Stimulated activated CD4-positive, alpha-beta T cell treated with anti-CD3 and anti-CD28 coated beads, Interleukin-1b, Interleukin-23, amount 100 ng/mL, for 4 hours (primary cell): ENCODE measurements at regions not wholly inside any gene's neighbourhood (a gene's known extent, or its start where the extent isn't known, plus 50 kb on each side); places are given as distances from the start of the nearest gene placed in this dataset.
"Not testable (repeated sequence)": the region's sequence is repeated elsewhere in the genome, so short reads cannot be mapped to it uniquely, and the experiment has no call there.

Experiments used
- DNase-seq, 2 donors: peaks; one replicate each; pipeline ENCODE4 v3.0.0-alpha.2; 2020; ENCODE audit warnings: low read depth in 2 of 2

GRCh38 chr21:27390384-27390783 is 423.5 kb upstream of the ADAMTS5 start:
- no peak for DNase-seq

- DNase-seq, result no peak
Observed at GRCh38 chr21:27388825-27389224, 421.9 kb upstream of the ADAMTS5 start.

GRCh38 chr21:27382404-27382803 is 415.5 kb upstream of the ADAMTS5 start:
- no peak for DNase-seq

- no peak for DNase-seq
Observed at GRCh38 chr21:27380303-27380702, 413.4 kb upstream of the ADAMTS5 start.

- DNase-seq, result no peak
Observed at GRCh38 chr21:27379354-27379753, 412.5 kb upstream of the ADAMTS5 start.

GRCh38 chr21:27372381-27372780 is 405.5 kb upstream of the ADAMTS5 start:
- no peak for DNase-seq

GRCh38 chr21:27371975-27372331 is 405.1 kb upstream of the ADAMTS5 start:
- no peak for DNase-seq

GRCh38 chr21:27371115-27371974 is 404.5 kb upstream of the ADAMTS5 start:
- DNase-seq, result no peak

GRCh38 chr21:27369978-27370571 is 403.2 kb upstream of the ADAMTS5 start:
- DNase-seq, result no peak

- no peak for DNase-seq
Observed at GRCh38 chr21:27369234-27369633, 402.3 kb upstream of the ADAMTS5 start.

- DNase-seq, result no peak
Observed at GRCh38 chr21:27366646-27367235, 399.9 kb upstream of the ADAMTS5 start.

- no peak for DNase-seq
Observed at GRCh38 chr21:27366036-27366435, 399.1 kb upstream of the ADAMTS5 start.

GRCh38 chr21:27365394-27365793 is 398.5 kb upstream of the ADAMTS5 start:
- no peak for DNase-seq

GRCh38 chr21:27363719-27364477 is 397.0 kb upstream of the ADAMTS5 start:
- DNase-seq, result no peak

- DNase-seq, result no peak
Observed at GRCh38 chr21:27362249-27362648, 395.4 kb upstream of the ADAMTS5 start.

GRCh38 chr21:27359141-27359540 is 392.3 kb upstream of the ADAMTS5 start:
- no peak for DNase-seq

GRCh38 chr21:27352885-27353284 is 386.0 kb upstream of the ADAMTS5 start:
- DNase-seq, result no peak

GRCh38 chr21:27346041-27346448 is 379.2 kb upstream of the ADAMTS5 start:
- DNase-seq, result no peak

GRCh38 chr21:27339902-27340301 is 373.0 kb upstream of the ADAMTS5 start:
- no peak for DNase-seq

- DNase-seq, result not testable (repeated sequence)
Observed at GRCh38 chr21:27338007-27338406, 371.1 kb upstream of the ADAMTS5 start.

- DNase-seq, result no peak
Observed at GRCh38 chr21:27333096-27333495, 366.2 kb upstream of the ADAMTS5 start.

GRCh38 chr21:27329255-27329851 is 362.5 kb upstream of the ADAMTS5 start:
- no peak for DNase-seq
